ENCODE measurements at regions not wholly inside any gene's neighbourhood (a gene's known extent, or its start where the extent isn't known, plus 50 kb on each side); places are given as distances from the start of the nearest gene placed in this dataset.

- ChIA-PET POLR2A (ENCODE audit: unreplicated experiment) (no interaction called here), CTCF (no interaction called here)
- no peak overlapping the region; the same call in 1 of the 2 replicates for H2AFZ ChIP-seq
- H3K4me1 ChIP-seq (replicated peaks; ENCODE audit: insufficient read depth) = no peaks in the 10 kb centered on the region
- no peaks in the 10 kb centered on the region for H3K27me3 ChIP-seq (ENCODE audit: insufficient read depth, low read depth)
- no peak overlapping the region for H3K27ac ChIP-seq
- H3K36me3 ChIP-seq (ENCODE audit: low read depth) = no peaks in the 10 kb centered on the region
- no TSS peak for BruUV-seq (replicated peaks)
- H3K4me2 ChIP-seq = no peak overlapping the region
- H3K9me2 ChIP-seq (ENCODE audit: insufficient read depth) = no peaks in the 10 kb centered on the region
- H3K9me3 ChIP-seq (ENCODE audit: insufficient read depth, low read depth) = no peaks in the 10 kb centered on the region
- no peaks in the 10 kb centered on the region for H4K20me1 ChIP-seq (ENCODE audit: insufficient read depth)
- H3K4me3 ChIP-seq = no peak overlapping the region
- no peaks in the 10 kb centered on the region for H3K79me2 ChIP-seq (ENCODE audit: low read depth)
- DNase-seq = no peak
- TF ChIP-seq EZH2 (IDR thresholded peaks at IDR 0.05; ENCODE audit: low read depth) (no peak), CTCF (conservative IDR thresholded peaks at IDR 0.05) (no peak)
- intact Hi-C loops (cut with micrococcal nuclease; ENCODE audit: unreplicated experiment) = no loop called here
- no peaks in the 10 kb centered on the region for H3F3A ChIP-seq (ENCODE audit: insufficient read depth, low read depth)
Measured at GRCh38 chr6:60695232-60695631, 1590.8 kb downstream of the KHDRBS2 start.

- TF ChIP-seq EZH2 (IDR thresholded peaks at IDR 0.05; ENCODE audit: low read depth) (no peak), CTCF (conservative IDR thresholded peaks at IDR 0.05) (no peak)
- Histone ChIP-seq H3K27me3 (ENCODE audit: insufficient read depth, low read depth) (no peaks in the 10 kb centered on the region), H3K36me3 (ENCODE audit: low read depth) (no peaks in the 10 kb centered on the region), H2AFZ (no peak overlapping the region), H3K9me2 (ENCODE audit: insufficient read depth) (no peaks in the 10 kb centered on the region), H3K4me1 (replicated peaks; ENCODE audit: insufficient read depth) (no peaks in the 10 kb centered on the region), H3K4me3 (no peak overlapping the region), H3K9me3 (ENCODE audit: insufficient read depth, low read depth) (no peaks in the 10 kb centered on the region), H3K4me2 (no peak overlapping the region), H3K27ac (no peak overlapping the region), H3K79me2 (ENCODE audit: low read depth) (no peaks in the 10 kb centered on the region), H3F3A (ENCODE audit: insufficient read depth, low read depth) (no peaks in the 10 kb centered on the region), H4K20me1 (ENCODE audit: insufficient read depth) (no peaks in the 10 kb centered on the region)
- no TSS peak for BruUV-seq (replicated peaks)
- POLR2A ChIA-PET (ENCODE audit: unreplicated experiment) = no interaction called here
- CTCF ChIA-PET = no interaction called here
- intact Hi-C loops (cut with micrococcal nuclease; ENCODE audit: unreplicated experiment) = no loop called here
- no peak for DNase-seq
Measured at GRCh38 chr6:60687085-60687484, 1598.9 kb downstream of the KHDRBS2 start.

GRCh38 chr6:60681806-60682205 is 1604.2 kb downstream of the KHDRBS2 start:
- Histone ChIP-seq H3K27me3 (ENCODE audit: insufficient read depth, low read depth) (no peaks in the 10 kb centered on the region), H3F3A (ENCODE audit: insufficient read depth, low read depth) (no peaks in the 10 kb centered on the region), H2AFZ (no peak overlapping the region), H3K4me3 (no peak overlapping the region), H4K20me1 (ENCODE audit: insufficient read depth) (no peaks in the 10 kb centered on the region), H3K4me1 (replicated peaks; ENCODE audit: insufficient read depth) (no peaks in the 10 kb centered on the region), H3K9me3 (ENCODE audit: insufficient read depth, low read depth) (no peaks in the 10 kb centered on the region), H3K9me2 (ENCODE audit: insufficient read depth) (no peaks in the 10 kb centered on the region), H3K4me2 (no peak overlapping the region), H3K27ac (no peak overlapping the region), H3K79me2 (ENCODE audit: low read depth) (no peaks in the 10 kb centered on the region), H3K36me3 (ENCODE audit: low read depth) (no peaks in the 10 kb centered on the region)
- no peak for TF ChIP-seq EZH2 (IDR thresholded peaks at IDR 0.05; ENCODE audit: low read depth)
- TF ChIP-seq CTCF (conservative IDR thresholded peaks at IDR 0.05) = no peak
- no TSS peak for BruUV-seq (replicated peaks)
- intact Hi-C loops (cut with micrococcal nuclease; ENCODE audit: unreplicated experiment) = no loop called here
- POLR2A ChIA-PET (ENCODE audit: unreplicated experiment) = no interaction called here
- CTCF ChIA-PET = no interaction called here
- DNase-seq = no peak

Measured in PC-9 (cell line).